DND-41 (cell line): ENCODE measurements at regions not wholly inside any gene's neighbourhood (a gene's known extent, or its start where the extent isn't known, plus 50 kb on each side); places are given as distances from the start of the nearest gene placed in this dataset.

Experiments
- EZH2 ChIP-seq: IDR thresholded peaks from 3 replicates; pipeline ENCODE4 v1.6.1; 2012; ENCODE audit warnings: borderline replicate concordance, low read depth, mild to moderate bottlenecking, moderate library complexity, low read length, inconsistent platforms; ENCODE audit not compliant: severe bottlenecking
- TF ChIP-seq, protein P1 (sequence below): IDR thresholded peaks from 2 replicates; pipeline ENCODE4 v1.5.1; 2012; ENCODE audit warnings: borderline replicate concordance, low read length, moderate library complexity, mild to moderate bottlenecking; ENCODE audit not compliant: poor library complexity, severe bottlenecking; ENCODE audit errors: extremely low read depth

DNA sequence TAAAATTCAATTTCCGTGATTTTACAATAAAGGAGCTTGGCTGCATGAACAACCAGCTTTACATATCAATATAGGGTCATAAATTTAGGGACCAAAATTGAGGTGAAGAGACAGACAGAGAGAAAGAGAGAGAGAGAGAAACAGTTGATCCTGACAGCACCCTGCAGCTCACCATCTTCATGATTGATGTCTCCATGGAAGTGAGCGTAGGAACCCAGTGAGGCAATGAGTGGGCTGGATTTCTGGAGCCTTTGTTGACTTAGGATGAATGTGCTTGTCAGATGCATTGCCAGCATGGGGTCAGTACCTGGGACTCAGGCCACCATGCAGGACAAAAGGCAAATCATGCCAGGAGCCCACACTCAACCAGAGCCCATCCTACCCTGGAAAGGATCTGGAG lies 165.1 kb upstream of the SYNDIG1 start:
- TF ChIP-seq, protein P1, sequence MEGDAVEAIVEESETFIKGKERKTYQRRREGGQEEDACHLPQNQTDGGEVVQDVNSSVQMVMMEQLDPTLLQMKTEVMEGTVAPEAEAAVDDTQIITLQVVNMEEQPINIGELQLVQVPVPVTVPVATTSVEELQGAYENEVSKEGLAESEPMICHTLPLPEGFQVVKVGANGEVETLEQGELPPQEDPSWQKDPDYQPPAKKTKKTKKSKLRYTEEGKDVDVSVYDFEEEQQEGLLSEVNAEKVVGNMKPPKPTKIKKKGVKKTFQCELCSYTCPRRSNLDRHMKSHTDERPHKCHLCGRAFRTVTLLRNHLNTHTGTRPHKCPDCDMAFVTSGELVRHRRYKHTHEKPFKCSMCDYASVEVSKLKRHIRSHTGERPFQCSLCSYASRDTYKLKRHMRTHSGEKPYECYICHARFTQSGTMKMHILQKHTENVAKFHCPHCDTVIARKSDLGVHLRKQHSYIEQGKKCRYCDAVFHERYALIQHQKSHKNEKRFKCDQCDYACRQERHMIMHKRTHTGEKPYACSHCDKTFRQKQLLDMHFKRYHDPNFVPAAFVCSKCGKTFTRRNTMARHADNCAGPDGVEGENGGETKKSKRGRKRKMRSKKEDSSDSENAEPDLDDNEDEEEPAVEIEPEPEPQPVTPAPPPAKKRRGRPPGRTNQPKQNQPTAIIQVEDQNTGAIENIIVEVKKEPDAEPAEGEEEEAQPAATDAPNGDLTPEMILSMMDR, result no peak
- no peak for TF ChIP-seq EZH2
